Suppressor macrophage treated with lipopolysaccharide for 1 hour (primary cell): ENCODE measurements at regions not wholly inside any gene's neighbourhood (a gene's known extent, or its start where the extent isn't known, plus 50 kb on each side); places are given as distances from the start of the nearest gene placed in this dataset.

ENCODE experiments used
- DNase-seq, 3 donors: peaks; one replicate each; pipeline ENCODE4 v3.0.0-alpha.2; 2020 to 2022

- no peak for DNase-seq
Observed at GRCh38 chr18:24741321-24741720, 280.9 kb downstream of the HRH4 start.

DNA sequence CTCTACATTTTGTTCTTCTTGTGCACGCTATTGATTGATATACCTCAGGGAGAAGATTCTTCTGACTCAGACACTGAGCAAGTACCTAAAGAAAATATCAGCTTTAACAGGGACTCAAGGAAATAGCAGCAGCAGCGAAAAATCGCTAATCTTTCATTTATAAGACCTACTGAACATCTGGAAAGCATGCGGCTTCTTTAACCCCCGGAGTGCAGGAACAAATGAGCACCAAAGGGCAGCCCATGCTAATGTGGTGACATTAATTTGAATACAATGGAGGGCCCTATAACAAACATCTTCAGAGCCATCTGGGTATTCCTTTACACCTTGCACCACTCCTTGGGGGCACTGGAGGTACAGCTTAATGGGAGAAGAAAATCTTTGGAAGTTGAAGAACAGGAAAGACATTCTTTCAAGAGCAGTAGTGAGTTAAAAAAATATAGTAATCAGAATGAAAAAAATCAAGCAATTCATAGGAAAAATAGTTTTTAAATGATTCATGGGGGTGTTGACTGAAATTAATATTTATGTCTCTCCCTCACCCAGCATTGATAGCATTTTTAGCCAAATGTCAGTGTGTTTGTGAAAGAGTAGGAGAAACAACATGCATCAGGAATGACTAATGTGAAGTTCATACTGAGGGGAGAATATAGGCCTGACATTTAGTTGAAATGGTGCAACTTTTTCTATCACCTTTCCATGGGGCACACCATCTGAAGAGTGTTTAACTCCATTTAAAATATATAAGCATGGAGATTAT, 281.7 kb downstream of the HRH4 start:
- DNase-seq: no peak

GRCh38 chr18:24754583-24755253, 294.3 kb downstream of the HRH4 start:
- no peak for DNase-seq

- DNase-seq: no peak
Observed at GRCh38 chr18:24756385-24756784, 295.9 kb downstream of the HRH4 start.

- DNase-seq: no peak
Observed at GRCh38 chr18:24757134-24757533, 296.7 kb downstream of the HRH4 start.

DNA sequence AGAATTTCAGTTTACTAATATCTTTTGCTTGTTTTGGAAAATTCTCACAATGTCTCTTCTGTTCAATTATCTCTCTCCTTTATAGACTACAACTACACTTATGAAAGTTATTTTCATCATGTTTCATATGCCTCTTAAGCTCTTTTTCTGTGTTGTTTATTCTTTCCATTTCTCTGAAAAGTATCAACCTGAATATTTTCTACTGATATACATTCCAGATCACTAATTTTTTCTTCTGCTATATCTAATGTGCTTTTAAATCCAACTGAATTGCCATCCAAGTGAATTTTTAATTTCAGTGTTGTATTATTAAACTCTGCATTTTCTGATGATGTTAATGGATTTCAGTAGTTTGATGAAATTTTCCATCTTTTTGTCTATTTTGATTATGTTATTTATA, 301.3 kb downstream of the HRH4 start:
- no peak for DNase-seq

- no peak for DNase-seq
Observed at GRCh38 chr18:24762511-24762910, 302.1 kb downstream of the HRH4 start.

DNA sequence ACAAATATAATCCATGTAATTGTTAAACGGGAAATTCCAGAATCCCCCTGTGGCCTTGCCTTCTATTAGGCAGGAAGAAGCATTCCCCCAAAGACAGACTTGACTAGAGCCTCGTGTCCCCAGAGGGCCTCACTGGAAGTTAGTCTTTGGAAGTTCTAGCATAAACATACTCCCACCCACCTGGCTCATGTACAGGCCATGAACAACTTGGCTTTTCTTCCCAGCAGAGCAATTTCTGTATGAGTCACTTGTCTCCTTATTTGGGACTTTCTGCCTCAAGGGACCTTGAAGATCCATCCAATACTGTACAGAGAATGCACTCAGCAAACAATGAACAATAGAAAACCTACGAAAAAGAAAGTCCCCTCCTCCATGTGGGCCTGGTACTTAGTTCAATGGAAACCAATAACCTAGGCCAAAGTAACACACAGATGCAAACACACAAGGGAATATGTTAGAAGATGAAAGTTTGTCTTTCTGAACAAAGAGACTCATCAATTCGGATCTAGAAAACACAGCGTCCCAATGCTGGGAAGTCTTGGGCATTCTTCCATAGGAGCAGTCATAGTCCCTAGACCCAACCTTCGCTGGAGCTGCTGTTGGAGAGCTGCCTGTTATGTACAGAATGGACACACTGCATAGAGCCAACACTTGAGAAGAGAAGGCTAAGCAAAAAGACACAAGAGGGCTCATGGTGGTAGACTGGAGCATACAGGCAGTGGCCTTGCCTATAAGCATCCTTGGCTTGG, 303.5 kb downstream of the HRH4 start:
- no peak for DNase-seq

DNA sequence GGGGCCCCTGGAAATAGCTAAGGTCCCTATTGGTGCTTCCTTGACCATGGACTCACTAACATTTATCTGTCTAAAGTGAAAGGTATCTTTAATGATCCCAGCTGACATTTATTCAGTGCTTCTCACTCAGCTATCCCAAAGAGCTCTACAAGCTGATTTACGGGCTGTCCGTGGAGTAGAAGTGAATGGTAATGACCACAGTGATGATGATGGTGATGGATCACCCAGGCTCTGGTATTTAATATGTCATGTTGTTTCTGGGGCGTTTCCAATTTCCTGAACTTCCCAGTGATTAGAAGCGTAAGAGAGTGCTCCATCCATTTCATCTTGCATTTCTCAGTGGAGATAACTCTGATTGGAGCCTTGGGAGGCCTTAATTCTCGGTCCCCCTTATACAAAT, 304.3 kb downstream of the HRH4 start:
- no peak for DNase-seq

DNA sequence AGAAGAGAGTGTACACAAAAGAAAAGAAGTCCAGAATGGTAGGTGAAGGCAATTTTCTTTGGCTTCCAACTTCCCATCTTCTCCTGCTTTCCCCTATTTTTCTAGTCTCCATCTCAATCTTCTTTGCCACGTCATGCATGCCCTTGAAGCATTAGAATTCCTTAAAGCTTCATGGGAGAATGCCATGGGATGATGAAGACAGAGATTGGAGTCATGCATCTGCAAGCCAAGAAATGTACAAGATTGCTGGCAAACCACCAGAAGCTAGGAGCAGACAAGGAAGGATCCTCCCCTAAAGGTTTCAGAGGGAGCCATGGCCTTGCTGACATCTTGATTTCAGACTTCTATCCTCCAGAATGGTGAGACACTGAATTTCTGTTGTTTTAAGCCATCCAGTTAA, 305.9 kb downstream of the HRH4 start:
- DNase-seq: no peak

- DNase-seq: no peak
Observed at GRCh38 chr18:24770311-24771024, 310.0 kb downstream of the HRH4 start.

DNA sequence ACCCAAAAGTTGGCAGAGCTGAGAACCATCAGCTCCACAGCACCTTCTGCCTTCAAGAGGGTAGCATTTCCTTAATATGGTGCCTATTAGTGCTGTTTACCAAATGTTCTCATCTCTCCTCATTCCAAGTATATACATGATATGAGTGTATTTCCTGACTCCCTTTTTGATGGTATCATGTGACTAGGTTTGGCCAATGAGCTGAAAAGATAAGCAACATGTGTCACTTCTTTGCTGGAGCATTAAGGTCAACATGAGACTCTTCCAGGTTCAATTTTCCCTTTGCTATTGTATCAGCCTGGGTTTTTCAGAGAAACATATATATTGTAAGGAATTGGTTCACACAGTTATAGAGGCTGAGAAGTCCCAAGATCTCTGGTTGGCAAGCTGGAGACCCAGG, 310.9 kb downstream of the HRH4 start:
- no peak for DNase-seq

DNA sequence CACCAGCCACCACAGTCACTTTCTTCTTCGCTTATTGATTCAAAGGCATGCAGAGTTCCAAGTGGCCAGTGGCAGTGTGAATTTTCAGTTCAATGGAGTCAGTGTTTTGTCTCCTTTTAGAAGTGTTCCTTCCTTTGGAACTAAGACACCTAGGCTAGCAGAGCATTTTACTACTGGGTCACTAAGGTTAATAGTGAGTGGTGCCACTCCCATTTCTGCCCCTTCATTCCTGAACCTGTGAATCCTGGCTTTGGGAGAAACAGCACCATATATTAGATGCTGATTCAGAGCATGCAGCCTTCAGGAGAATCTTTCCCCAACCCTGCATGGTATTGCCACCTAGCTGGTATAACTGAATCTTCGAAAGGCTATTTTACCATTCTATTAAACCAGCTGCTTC, 312.7 kb downstream of the HRH4 start:
- DNase-seq: no peak

DNA sequence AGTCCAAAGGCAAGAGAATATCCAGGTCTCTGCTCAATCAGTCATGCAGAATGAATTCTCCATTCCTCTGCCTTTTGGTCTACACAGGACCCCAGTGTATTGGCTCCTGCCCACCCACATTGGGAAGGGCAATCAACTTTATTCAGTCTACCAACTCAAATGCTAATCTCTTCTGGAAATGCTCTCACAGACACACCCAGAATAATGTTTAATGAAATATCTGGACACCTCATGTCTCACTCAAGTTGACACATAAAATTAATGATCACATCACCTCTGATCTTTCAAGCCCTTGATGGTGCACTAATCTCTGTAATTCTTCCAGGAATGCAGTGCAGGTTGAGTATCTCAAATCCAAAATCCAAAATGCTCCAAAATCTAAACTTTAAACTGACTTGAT, 315.6 kb downstream of the HRH4 start:
- DNase-seq: no peak

GRCh38 chr18:24778810-24779418, 318.5 kb downstream of the HRH4 start:
- no peak for DNase-seq

DNA sequence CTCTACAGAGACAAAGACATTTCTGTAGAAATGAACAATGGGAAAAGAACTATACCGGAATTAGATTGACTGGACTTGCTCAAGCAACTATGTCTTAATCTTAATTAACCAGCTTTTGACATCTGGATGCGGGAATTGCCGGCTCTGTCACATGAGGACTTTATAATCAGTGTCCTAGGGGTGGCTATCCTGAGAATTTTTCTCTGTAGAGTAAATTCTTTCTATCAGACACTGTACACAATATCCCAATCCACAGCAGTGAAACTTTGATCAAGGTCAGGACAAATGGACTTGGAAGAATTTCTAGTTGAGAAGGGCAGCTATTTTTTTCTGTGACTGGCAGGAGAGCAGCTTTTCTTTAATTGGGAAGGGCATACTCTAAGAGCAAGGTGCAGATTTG, 322.1 kb downstream of the HRH4 start:
- DNase-seq: no peak

- DNase-seq: no peak
Observed at GRCh38 chr18:24785019-24785418, 324.6 kb downstream of the HRH4 start.

DNA sequence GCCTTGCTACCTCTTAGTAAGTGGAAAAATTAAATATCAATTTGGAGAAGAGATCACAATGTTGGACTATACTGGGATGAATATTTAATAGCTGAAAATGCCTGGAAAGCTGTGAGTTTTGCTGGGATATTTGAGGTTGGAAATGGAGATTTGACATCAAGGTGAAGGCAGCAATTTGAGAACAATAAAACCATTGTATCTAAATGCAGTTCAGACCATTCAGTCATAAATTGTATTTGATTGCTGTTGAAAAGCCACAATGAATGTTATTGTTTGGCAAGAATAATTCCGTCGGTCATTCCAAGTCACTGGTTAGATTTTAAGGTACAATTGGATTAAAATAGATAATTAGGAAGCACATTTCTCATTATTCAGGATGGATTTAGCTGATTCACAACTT, 325.6 kb downstream of the HRH4 start:
- DNase-seq: no peak

DNA sequence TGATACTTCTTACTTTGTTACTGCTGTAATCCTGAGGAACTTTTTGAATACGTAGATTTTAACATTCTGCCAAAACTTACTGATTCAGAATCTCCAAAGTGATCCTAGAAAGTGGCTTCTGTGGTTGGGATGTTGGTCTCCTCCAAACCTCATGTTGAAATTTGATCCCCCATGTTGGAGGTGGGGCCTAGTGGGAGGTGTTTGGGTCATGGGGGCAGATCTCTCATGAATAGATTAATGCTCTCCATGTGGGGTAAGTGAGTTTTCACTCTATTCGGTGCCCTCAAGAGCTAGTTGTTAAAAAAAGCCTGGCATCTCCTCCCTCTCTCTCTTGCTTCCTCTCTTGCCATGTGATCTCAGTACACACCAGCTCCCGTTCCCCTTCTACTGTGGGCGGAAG, 329.9 kb downstream of the HRH4 start:
- DNase-seq: peak in 1 of 3 donors; percentile 4

DNA sequence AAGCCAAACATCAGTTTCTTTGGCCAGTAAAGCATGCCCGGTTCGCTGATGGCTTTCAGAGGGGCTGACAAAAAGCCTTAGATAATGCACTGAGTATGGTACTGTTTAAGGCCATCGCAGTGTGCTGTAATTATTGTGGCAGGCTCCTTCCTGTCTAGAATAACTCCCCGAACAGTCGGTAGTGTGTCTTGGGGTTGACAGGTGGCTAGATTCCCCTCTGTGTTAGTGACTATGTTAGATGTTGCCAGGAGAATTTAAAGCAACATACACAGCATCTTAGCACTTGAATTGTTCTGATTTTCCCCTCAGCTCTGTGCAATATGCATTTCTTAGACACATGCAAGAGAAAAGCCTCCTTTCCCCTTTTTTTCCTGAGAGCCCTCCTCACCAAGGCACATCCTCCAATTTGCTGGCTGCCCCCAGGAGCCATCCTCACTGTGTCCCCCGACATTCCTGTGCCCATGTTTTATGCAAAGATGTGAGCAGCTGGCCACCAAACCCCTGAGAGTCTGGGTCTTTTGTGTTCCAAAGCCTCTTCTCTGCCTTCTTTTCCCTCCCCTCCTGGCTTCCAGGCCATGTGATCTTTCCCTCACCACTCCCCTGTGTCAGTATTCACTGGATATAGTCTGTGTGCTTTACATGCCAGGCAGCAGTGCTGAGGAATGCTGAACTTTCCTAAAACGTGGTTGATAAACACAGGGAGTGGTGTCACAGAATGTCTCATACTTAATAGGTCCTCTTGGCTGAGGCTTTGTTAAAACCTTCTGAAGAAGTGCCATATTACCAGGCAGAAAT, 331.5 kb downstream of the HRH4 start:
- no peak for DNase-seq

- DNase-seq: no peak
Observed at GRCh38 chr18:24793742-24794141, 333.3 kb downstream of the HRH4 start.

GRCh38 chr18:24795129-24795528, 334.7 kb downstream of the HRH4 start:
- DNase-seq: no peak
